ENCODE measurements at regions not wholly inside any gene's neighbourhood (a gene's known extent, or its start where the extent isn't known, plus 50 kb on each side); places are given as distances from the start of the nearest gene placed in this dataset.

DNA sequence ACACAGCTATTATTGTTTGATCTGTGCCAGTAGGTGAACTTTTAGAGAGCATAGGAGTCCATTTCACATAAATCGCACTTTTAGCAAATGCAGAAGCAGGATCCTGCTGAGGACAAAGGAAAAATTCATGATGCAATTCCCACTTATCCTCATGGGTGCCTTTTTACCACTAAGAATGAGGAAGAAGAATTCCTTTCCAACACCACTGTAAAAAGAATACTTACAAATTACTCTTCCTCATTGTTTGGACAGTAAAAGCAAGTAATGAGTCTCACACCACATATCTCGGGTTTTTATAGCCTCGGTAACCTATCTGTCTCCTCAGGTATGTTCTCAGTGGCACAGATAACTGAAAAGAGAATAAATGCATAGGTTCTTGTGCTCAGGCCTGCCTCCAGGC is 238.5 kb downstream of the MTX2 start:
- no peak for DNase-seq (ENCODE audit: low spot score in 2 of 2)
- in situ Hi-C loops (cut with MboI; ENCODE audit: low sequenced_read_pairs), result no loop called here
- Histone ChIP-seq H3K27me3 (ENCODE audit: low read depth) (peaks cover 11% of the 10 kb centered on the region; the same call in 1 of the 2 replicates), H3K9me3 (no peaks in the 10 kb centered on the region), H3K36me3 (replicated peaks) (no peaks in the 10 kb centered on the region), H3K4me3 (no peak overlapping the region), H3K4me1 (no peaks in the 10 kb centered on the region)

DNA sequence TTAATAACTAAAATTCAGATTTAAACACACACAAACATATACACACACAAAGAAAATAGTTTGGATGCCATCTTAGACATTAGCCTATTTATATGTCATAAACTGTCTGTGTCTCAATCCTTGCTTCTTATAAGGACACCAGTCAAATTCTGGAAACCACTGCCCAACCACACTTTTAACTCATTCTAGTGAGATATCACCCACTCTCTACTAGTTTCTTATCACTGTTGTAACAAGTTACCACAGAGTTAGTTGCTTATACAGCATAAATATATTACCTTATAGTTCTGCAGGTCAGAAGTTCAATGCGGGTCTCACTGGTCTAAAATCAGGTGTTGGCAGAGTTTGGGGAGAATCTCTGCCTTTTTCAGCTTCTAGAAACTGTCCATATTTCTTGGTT is 239.1 kb downstream of the MTX2 start:
- no peaks in the 10 kb centered on the region for H3K9me3 ChIP-seq
- in situ Hi-C loops (cut with MboI; ENCODE audit: low sequenced_read_pairs), result no loop called here
- no peaks in the 10 kb centered on the region for H3K4me1 ChIP-seq
- DNase-seq (ENCODE audit: low spot score in 2 of 2), result no peak
- H3K36me3 ChIP-seq (replicated peaks), result no peaks in the 10 kb centered on the region
- H3K4me3 ChIP-seq, result no peak overlapping the region
- peaks cover 11% of the 10 kb centered on the region; the same call in 1 of the 2 replicates for H3K27me3 ChIP-seq (ENCODE audit: low read depth)

DNA sequence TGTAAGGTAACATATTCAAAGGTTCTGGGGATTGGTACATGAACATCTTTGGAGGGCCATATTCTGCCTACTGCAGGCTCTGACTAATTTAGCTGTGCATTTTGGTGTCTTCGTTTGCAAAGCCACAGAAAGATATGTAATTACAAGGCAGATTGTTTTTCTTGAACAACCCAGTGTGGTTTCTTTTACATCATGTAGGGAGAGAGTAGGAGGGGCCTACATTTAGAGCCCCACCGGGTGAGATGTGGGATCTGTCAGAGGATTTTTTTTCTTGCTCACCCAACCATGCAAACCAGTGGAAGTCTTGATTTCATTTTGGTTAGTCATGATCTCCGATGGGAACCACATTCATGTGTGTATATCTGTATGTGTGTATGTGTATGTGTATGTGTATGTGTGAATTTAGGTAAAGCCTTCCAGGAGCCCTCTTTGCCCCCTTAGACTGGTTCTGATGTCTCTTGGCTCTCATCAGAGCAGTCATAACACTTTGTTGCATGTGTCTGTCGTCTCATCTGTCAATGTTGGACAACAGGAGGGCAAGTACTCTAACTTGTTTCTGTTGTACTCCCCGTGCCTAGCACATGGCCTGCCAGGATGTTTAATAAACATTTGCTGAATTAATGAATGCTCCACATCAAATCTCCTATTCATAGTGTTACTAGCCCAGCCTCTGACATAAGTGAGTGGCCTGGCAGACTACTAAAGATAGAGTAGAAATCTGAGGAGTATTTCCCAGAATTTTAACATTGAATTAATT is 239.9 kb downstream of the MTX2 start:
- DNase-seq (ENCODE audit: low spot score in 2 of 2), result no peak
- in situ Hi-C loops (cut with MboI; ENCODE audit: low sequenced_read_pairs), result no loop called here

DNA sequence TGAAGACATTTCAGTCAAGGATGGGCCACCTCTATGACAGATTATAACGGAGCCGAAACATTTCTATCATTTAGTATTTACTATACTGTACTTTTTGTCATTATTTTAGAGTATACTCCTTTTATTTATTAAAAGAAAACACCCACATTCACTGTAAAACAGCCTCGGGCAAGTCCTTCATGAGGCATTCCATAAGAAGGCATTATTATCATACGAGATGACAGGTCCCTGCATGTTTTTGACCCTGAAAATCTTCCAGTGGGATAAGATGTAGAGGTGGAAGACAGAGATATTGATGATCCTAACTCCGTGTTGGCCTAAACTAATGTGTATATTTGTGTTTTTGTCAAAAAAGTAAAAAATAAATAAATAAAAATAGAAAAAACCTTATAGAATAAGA is 245.0 kb downstream of the MTX2 start:
- H3K36me3 ChIP-seq (replicated peaks), result no peaks in the 10 kb centered on the region
- no peaks in the 10 kb centered on the region for H3K9me3 ChIP-seq
- H3K27me3 ChIP-seq (ENCODE audit: low read depth), result peaks cover 23% of the 10 kb centered on the region
- in situ Hi-C loops (cut with MboI; ENCODE audit: low sequenced_read_pairs), result no loop called here
- H3K4me1 ChIP-seq, result no peaks in the 10 kb centered on the region
- DNase-seq (ENCODE audit: low spot score in 2 of 2), result no peak
- H3K4me3 ChIP-seq, result no peak overlapping the region

More for the DNA sequence above, 239.9 kb downstream of the MTX2 start:
- no peaks in the 10 kb centered on the region for H3K36me3 ChIP-seq (replicated peaks)
- H3K9me3 ChIP-seq, result no peaks in the 10 kb centered on the region
- no peaks in the 10 kb centered on the region for H3K4me1 ChIP-seq
- no peak overlapping the region for H3K4me3 ChIP-seq
- H3K27me3 ChIP-seq (ENCODE audit: low read depth), result peaks cover 11% of the 10 kb centered on the region; the same call in 1 of the 2 replicates

DNA sequence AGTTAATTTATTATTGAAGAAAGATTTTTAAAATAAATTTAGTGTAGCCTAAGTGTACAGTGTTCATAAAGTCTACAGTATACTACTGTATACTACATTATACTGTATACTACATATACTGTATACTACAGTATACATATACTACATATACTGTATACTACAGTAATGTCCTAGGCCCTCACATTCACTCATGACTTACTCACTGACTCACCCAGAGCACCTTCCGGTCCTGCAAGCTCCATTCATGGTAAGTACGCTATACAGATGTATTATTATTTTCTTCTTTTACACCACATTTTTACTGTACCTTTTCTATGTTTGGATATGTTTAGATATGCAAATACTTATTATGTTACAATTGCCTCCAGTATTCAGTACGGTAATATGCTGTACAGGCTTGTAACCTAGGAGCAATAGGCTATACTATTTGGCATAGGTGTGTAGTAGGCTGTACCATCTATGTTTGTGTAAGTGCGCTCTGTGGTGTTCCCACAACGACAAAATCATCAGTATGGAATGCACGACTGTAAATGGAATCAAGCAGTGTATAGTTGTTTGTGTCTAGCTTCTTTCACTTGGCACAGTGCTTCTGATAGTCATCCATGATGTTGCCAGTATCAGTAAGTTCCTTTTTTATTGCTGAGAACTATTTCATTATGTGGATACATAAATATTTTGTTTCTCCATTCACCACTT is 245.7 kb downstream of the MTX2 start:
- DNase-seq (ENCODE audit: low spot score in 2 of 2), result no peak
- in situ Hi-C loops (cut with MboI; ENCODE audit: low sequenced_read_pairs), result no loop called here
- Histone ChIP-seq H3K27me3 (ENCODE audit: low read depth) (peaks cover 28% of the 10 kb centered on the region), H3K4me1 (no peaks in the 10 kb centered on the region), H3K36me3 (replicated peaks) (no peaks in the 10 kb centered on the region), H3K9me3 (no peaks in the 10 kb centered on the region), H3K4me3 (no peak overlapping the region)

DNA sequence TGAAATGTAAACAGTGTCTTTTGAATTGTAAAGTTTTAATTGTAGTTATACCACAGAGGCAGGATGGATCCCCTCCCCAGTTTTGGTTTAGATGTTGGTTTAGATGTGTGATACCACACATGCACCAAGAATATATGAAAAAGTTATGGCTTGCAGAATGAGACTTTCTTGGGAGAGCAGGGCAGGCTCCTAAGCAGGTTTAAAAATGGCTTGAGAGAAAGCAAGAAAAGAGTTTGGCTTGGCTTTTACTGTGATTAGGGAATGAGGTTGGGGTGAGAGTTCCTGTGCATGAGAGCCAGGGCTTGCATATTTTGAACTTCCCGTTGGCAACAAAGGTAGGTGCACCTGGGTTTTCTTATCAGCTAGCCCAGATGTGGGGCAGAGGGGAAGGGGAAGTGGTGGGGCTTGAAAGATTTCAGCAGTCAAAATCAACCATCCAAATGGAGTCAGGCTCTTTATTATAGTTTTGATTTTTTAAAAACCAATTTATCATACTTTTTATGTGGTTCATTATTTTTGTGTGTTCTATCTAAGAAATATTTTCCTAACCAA is 246.9 kb downstream of the MTX2 start:
- Histone ChIP-seq H3K4me3 (no peak overlapping the region), H3K36me3 (replicated peaks) (no peaks in the 10 kb centered on the region), H3K9me3 (no peaks in the 10 kb centered on the region), H3K27me3 (ENCODE audit: low read depth) (peaks cover 36% of the 10 kb centered on the region), H3K4me1 (no peaks in the 10 kb centered on the region)
- DNase-seq (ENCODE audit: low spot score in 2 of 2), result no peak
- in situ Hi-C loops (cut with MboI; ENCODE audit: low sequenced_read_pairs), result no loop called here

DNA sequence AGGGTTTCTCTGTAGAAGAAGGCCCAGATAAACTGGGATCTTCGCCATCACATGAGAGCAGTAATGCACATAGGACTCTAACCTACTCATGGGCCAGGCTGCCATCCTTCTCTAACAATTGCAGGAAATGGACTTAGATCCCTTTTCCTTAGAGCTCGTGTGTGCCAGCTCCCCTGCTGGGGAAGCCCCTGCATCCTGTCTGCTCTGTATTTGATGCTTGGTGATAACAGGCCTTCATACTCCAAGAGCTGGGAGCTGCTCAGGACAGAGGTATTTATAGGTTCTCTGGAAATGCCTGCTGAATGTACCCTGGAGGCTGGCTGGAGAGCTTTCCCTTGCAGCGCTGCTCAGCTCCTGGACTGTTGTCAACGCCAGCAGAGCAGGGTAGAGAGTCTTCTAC is 249.6 kb downstream of the MTX2 start:
- in situ Hi-C loops (cut with MboI; ENCODE audit: low sequenced_read_pairs), result no loop called here
- H3K4me3 ChIP-seq, result no peak overlapping the region
- no peaks in the 10 kb centered on the region for H3K4me1 ChIP-seq
- H3K36me3 ChIP-seq (replicated peaks), result no peaks in the 10 kb centered on the region
- no peak for DNase-seq (ENCODE audit: low spot score in 2 of 2)
- no peaks in the 10 kb centered on the region for H3K9me3 ChIP-seq
- peaks cover 38% of the 10 kb centered on the region for H3K27me3 ChIP-seq (ENCODE audit: low read depth)

DNA sequence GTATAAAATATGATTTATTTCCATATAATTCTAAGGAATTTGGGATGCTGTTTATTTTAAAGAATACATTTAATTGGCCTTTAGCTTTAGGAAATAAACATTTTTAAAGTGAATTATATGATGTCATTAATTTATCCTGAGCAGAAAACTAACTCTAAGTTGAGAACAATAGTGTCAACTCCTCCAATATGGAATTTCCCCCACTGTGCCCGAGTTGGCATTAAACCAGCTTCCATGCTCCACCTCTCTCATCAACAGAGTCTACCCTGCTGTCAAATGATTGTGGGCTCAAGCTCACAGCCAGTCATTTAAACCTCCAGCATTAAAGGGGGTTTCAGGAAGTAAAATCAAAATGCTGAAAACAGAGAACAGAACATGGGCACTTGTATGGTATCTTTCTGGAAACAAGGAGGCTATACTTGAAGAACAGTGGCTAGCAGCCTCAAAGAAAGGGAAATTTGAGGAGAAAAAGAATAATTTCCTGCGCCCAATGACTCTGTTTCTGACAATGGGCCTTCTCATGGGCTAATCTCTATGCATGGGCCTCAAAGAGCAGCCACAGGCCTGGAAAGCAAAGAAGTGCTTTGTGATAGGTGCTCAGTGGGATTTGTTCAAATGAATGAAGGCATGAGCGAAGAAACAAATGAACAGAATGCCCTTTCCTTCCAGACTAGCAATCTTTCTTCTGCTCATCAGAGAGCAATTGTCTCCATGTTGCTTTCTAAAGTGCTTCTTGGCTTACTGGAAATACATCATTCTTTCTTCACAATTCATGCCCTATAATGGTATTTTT is 252.8 kb downstream of the MTX2 start:
- H3K4me3 ChIP-seq, result no peak overlapping the region
- H3K27me3 ChIP-seq (ENCODE audit: low read depth), result peaks cover 49% of the 10 kb centered on the region
- in situ Hi-C loops (cut with MboI; ENCODE audit: low sequenced_read_pairs), result no loop called here
- H3K36me3 ChIP-seq (replicated peaks), result no peaks in the 10 kb centered on the region
- no peaks in the 10 kb centered on the region for H3K9me3 ChIP-seq
- no peak for DNase-seq (ENCODE audit: low spot score in 2 of 2)
- H3K4me1 ChIP-seq, result no peaks in the 10 kb centered on the region

DNA sequence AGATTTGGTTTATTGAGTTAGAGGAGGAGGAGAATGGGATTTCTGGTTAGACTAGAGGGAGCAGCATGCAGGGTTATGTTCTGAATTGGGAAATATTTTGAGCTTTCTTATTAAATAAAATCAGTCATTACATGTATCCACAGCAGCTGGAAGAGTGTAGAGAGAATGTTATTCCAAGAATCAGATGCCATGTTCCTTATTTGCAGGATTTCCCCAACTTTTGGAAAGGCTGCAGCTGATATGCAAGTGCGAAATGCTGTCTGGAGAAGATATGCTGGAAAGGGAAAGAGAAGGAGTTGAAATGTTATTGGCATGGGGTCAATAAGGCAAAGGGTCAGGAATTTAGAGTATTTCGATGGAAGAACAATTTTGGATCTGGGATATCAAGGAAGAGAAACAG is 255.8 kb downstream of the MTX2 start:
- DNase-seq (ENCODE audit: low spot score in 2 of 2), result no peak
- H3K27me3 ChIP-seq (ENCODE audit: low read depth), result peaks cover 58% of the 10 kb centered on the region
- H3K9me3 ChIP-seq, result no peaks in the 10 kb centered on the region
- H3K36me3 ChIP-seq (replicated peaks), result no peaks in the 10 kb centered on the region
- no peaks in the 10 kb centered on the region for H3K4me1 ChIP-seq
- in situ Hi-C loops (cut with MboI; ENCODE audit: low sequenced_read_pairs), result no loop called here
- no peak overlapping the region for H3K4me3 ChIP-seq

DNA sequence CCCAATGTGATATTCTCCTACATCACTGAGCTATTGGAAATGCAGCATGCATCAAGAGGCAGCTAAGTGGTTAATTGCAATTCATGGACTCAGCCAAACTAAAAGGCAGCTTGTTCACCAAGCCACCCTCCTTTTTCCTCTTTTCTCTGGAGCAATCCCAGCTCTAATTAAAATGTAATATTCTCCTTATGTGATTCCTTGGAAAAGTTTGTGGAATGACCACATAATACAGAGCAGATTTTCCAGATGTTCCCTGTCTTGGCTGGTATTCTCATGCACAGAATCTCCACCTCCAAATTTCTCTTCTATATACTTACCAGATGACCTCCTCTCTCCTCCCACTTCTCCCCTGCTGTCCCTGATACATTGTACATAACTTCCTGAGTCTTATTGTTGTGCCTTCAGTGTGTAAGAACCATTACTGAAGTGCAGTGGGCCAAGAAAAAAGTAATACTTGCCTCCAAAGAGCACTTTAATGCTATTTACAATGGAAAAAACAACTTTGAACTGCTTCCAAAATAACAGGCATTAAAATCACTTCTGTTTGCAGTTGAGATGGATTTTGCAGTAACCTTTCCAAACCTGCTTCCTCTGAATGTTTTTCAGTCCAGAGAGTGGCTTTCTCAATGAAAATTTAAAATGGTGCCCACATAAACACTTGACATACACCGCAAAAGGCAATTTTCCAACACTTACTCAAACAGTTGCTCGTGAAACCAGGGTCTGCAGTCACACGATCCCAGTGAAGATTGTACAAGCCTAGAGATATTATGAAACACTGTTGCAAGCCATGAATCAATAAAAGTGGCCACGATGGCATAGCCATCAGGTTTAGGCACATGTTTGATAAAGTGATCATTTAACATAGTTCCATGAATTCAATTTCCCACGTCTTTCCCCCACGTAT is 258.0 kb downstream of the MTX2 start:
- no peaks in the 10 kb centered on the region for H3K4me1 ChIP-seq
- H3K27me3 ChIP-seq (ENCODE audit: low read depth), result peaks cover 58% of the 10 kb centered on the region
- no peak overlapping the region for H3K4me3 ChIP-seq
- no peak for DNase-seq (ENCODE audit: low spot score in 2 of 2)
- no peaks in the 10 kb centered on the region for H3K36me3 ChIP-seq (replicated peaks)
- H3K9me3 ChIP-seq, result no peaks in the 10 kb centered on the region
- in situ Hi-C loops (cut with MboI; ENCODE audit: low sequenced_read_pairs), result no loop called here

DNA sequence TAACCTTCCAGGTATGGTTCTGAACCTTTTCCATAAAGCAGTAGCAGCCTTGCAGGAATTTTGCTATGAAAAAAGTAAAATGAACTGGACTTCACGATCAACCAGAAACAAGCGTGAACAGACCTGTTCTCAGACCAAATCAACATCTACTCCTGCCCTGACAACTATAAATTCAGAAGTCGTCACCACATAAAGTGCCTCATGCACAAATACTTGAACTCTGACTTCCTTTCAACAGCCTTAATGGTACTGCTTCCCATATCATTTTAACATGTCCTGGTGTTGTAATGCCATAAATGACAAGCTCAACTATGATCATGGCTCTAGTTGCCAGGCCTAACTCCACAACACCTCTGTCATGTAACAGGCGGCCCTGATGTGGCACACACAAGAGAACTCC is 262.4 kb downstream of the MTX2 start:
- no peaks in the 10 kb centered on the region for H3K9me3 ChIP-seq
- in situ Hi-C loops (cut with MboI; ENCODE audit: low sequenced_read_pairs), result no loop called here
- DNase-seq (ENCODE audit: low spot score in 2 of 2), result no peak
- H3K27me3 ChIP-seq (ENCODE audit: low read depth), result peaks cover 60% of the 10 kb centered on the region
- no peaks in the 10 kb centered on the region for H3K4me1 ChIP-seq
- H3K36me3 ChIP-seq (replicated peaks), result no peaks in the 10 kb centered on the region
- H3K4me3 ChIP-seq, result no peak overlapping the region

DNA sequence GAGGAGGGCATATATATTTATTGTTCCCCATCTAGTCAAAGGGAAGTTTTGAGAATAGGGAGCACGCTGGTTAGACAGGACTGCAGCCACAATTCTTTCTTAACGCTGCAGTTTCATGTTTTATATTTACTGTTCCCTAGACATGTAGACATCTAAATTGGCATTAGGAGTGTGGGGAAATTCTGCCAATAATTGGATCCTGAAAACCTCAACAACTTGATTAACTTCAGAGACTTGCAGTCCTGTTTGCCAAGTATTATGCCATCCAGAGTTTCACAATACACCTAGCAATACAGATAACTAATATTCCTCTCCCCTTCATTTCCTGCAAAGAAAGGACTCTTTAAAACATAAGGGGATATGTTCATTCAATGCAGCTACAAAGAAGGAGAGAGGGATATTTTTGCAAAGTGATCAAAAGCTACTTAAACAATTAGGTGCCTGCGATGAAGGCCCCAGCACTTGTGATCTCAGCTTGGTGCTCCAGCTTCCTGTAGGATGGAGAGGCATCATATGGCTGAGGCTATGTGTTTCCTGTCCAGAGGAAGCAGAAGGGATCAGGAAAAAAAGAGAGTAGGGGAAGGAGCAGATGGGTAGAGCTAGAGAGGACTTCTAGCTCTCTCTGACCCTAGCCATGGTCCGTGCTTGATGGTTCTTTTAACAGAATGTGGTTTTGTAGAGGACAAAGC is 264.4 kb downstream of the MTX2 start:
- in situ Hi-C loops (cut with MboI; ENCODE audit: low sequenced_read_pairs), result no loop called here
- no peak for DNase-seq (ENCODE audit: low spot score in 2 of 2)
- no peaks in the 10 kb centered on the region for H3K36me3 ChIP-seq (replicated peaks)
- H3K27me3 ChIP-seq (ENCODE audit: low read depth), result peaks cover 48% of the 10 kb centered on the region
- no peaks in the 10 kb centered on the region for H3K9me3 ChIP-seq
- H3K4me1 ChIP-seq, result no peaks in the 10 kb centered on the region
- H3K4me3 ChIP-seq, result no peak overlapping the region

Measured in HAP-1 (cell line).